ENCODE measurements at regions not wholly inside any gene's neighbourhood (a gene's known extent, or its start where the extent isn't known, plus 50 kb on each side); places are given as distances from the start of the nearest gene placed in this dataset.
"Not testable (repeated sequence)": the region's sequence is repeated elsewhere in the genome, so short reads cannot be mapped to it uniquely, and the experiment has no call there.

GRCh38 chr10:20485554-20485953 lies 411.6 kb downstream of the NEBL start:
- no peak for DNase-seq

GRCh38 chr10:20481054-20481453 lies 416.1 kb downstream of the NEBL start:
- no peak for DNase-seq

GRCh38 chr10:20480575-20480974 lies 416.5 kb downstream of the NEBL start:
- not testable (repeated sequence) for DNase-seq

GRCh38 chr10:20474064-20474463 lies 423.0 kb downstream of the NEBL start:
- DNase-seq, result no peak

- DNase-seq, result peak; percentile 22
These were observed 423.9 kb downstream of the NEBL start for GRCh38 chr10:20473023-20473760.

GRCh38 chr10:20466731-20467130 lies 430.4 kb downstream of the NEBL start:
- peak; percentile 58 for DNase-seq

GRCh38 chr10:20457649-20458048 lies 439.5 kb downstream of the NEBL start:
- DNase-seq, result no peak

GRCh38 chr10:20455774-20456173 lies 441.3 kb downstream of the NEBL start:
- no peak for DNase-seq

GRCh38 chr10:20454331-20454730 lies 442.8 kb downstream of the NEBL start:
- DNase-seq, result no peak

GRCh38 chr10:20446561-20447193 lies 450.4 kb downstream of the NEBL start:
- no peak for DNase-seq

GRCh38 chr10:20443094-20443493 lies 454.0 kb downstream of the NEBL start:
- DNase-seq, result no peak

GRCh38 chr10:20429742-20430141 lies 467.4 kb downstream of the NEBL start:
- DNase-seq, result no peak

GRCh38 chr10:20427821-20428220 lies 469.3 kb downstream of the NEBL start:
- no peak for DNase-seq

- no peak for DNase-seq
These were observed 478.8 kb downstream of the NEBL start for GRCh38 chr10:20418286-20418685.

GRCh38 chr10:20417791-20418190 lies 479.3 kb downstream of the NEBL start:
- no peak for DNase-seq

GRCh38 chr10:20415684-20416083 lies 481.4 kb downstream of the NEBL start:
- DNase-seq, result peak; percentile 8

GRCh38 chr10:20407357-20407756 lies 489.8 kb downstream of the NEBL start:
- DNase-seq, result no peak

GRCh38 chr10:20406281-20407104 lies 490.6 kb downstream of the NEBL start:
- DNase-seq, result no peak

- no peak for DNase-seq
These were observed 491.4 kb downstream of the NEBL start for GRCh38 chr10:20405761-20406160.

GRCh38 chr10:20405050-20405449 lies 492.1 kb downstream of the NEBL start:
- no peak for DNase-seq

GRCh38 chr10:20399772-20400171 lies 497.3 kb downstream of the NEBL start:
- no peak for DNase-seq

GRCh38 chr10:20396701-20397100 lies 500.4 kb downstream of the NEBL start:
- DNase-seq, result no peak

GRCh38 chr10:20396205-20396604 lies 500.9 kb downstream of the NEBL start:
- no peak for DNase-seq

GRCh38 chr10:20391629-20392028 lies 505.5 kb downstream of the NEBL start:
- no peak for DNase-seq
